Panc1 (cell line): ENCODE measurements at regions not wholly inside any gene's neighbourhood (a gene's known extent, or its start where the extent isn't known, plus 50 kb on each side); places are given as distances from the start of the nearest gene placed in this dataset.

ENCODE experiments used
- ATAC-seq: fragments of 200-7000 bp; cut with Tn5 transposase; 2 replicates; pipeline ENCODE4 v1.9.1; 2020; ENCODE audit warnings: mild to moderate bottlenecking, moderate library complexity
- BruUV-seq: library from RNA; stranded (reverse); fragments of 400-500 nt; replicated peaks from 2 replicates; lab custom pipeline; 2021; lab: Mats Ljungman, UMichigan
- CTCF ChIA-PET: fragments of 300-600 bp; sonication (Branson Sonifier 250); formaldehyde crosslinking; loops from one replicate; lab custom pipeline; 2022; ENCODE audit warnings: antibody characterized with exemption; lab: Charles Lee
- POLR2A ChIA-PET: fragments of 300-600 bp; sonication (Branson Sonifier 250); formaldehyde crosslinking; loops from one replicate; lab custom pipeline; 2022; ENCODE audit warnings: antibody characterized with exemption; lab: Charles Lee
- DNase-seq: peaks from one replicate; pipeline ENCODE4 v3.0.0-alpha.2; 2010; ENCODE audit warnings: low read depth, low spot score
- H3K27ac ChIP-seq: 2 replicates; pipeline ENCODE4 v1.5.1; 2011; ENCODE audit warnings: mild to moderate bottlenecking, low read length, inconsistent platforms
- H3K27me3 ChIP-seq: fragments of 200-500 bp; sonication (Bioruptor generic); 2 replicates; pipeline ENCODE4 v1.6.0; 2014; ENCODE audit warnings: low read length, inconsistent platforms; ENCODE audit not compliant: control insufficient read depth, insufficient read depth
- H3K36me3 ChIP-seq: fragments of 200-500 bp; sonication (Bioruptor generic); 2 replicates; pipeline ENCODE4 v1.5.1; 2014; ENCODE audit warnings: inconsistent platforms, mild to moderate bottlenecking, low read length, moderate library complexity; ENCODE audit not compliant: control insufficient read depth, insufficient read depth
- H3K4me1 ChIP-seq: 2 replicates; pipeline ENCODE4 v1.5.1; 2011; ENCODE audit warnings: inconsistent platforms, mild to moderate bottlenecking, low read length, moderate library complexity; ENCODE audit not compliant: control insufficient read depth, insufficient read depth
- H3K4me3 ChIP-seq, 2 experiments: 2 replicates each; pipeline ENCODE4 v1.5.1; 2011 to 2012; ENCODE audit warnings: low read depth in 2 of 2, low read length in 2 of 2, mild to moderate bottlenecking in 2 of 2, inconsistent platforms in 1 of 2, moderate library complexity in 1 of 2
- H3K9me3 ChIP-seq: fragments of 200-500 bp; sonication (Bioruptor generic); 2 replicates; pipeline ENCODE4 v1.5.1; 2014; ENCODE audit warnings: low read depth, mild to moderate bottlenecking, inconsistent platforms, low read length, moderate library complexity; ENCODE audit not compliant: control insufficient read depth, insufficient read depth
- POLR2AphosphoS5 ChIP-seq: IDR thresholded peaks from 2 replicates; pipeline ENCODE4 v1.6.1; 2012; ENCODE audit warnings: mild to moderate bottlenecking, low read depth, low read length, moderate library complexity
- SIN3A ChIP-seq: IDR thresholded peaks from 2 replicates; pipeline ENCODE4 v1.6.1; 2012; ENCODE audit warnings: low read depth, mild to moderate bottlenecking, low read length, moderate library complexity, borderline replicate concordance; ENCODE audit not compliant: insufficient read depth
- TCF7L2 ChIP-seq: IDR thresholded peaks from 2 replicates; pipeline ENCODE4 v1.6.1; 2011; ENCODE audit warnings: mild to moderate bottlenecking, low read depth, low read length, inconsistent platforms
- in situ Hi-C: cut with HindIII; loops from 2 replicates; pipeline ENCODE4 v1.10.0; 2016; ENCODE audit warnings: low sequenced_read_pairs, low pct_unique_long_range_greater_than_20kb
- intact Hi-C: fragments of 100-400 bp; cut with micrococcal nuclease; formaldehyde crosslinking; loops from one replicate; pipeline ENCODE4 v1.10.0; 2022; ENCODE audit not compliant: unreplicated experiment
- TF ChIP-seq, protein P1 (sequence below): fragments of 450-650 bp; IDR thresholded peaks from 2 replicates; pipeline ENCODE4 v1.5.1; 2017; ENCODE audit warnings: mild to moderate bottlenecking
- TF ChIP-seq, protein P2 (sequence below), 2 experiments: IDR thresholded peaks; 2 replicates each; pipeline ENCODE4 v1.6.1; 2011 to 2012; ENCODE audit warnings: low read depth in 2 of 2, control low read depth in 1 of 2, low read length in 1 of 2, mild to moderate bottlenecking in 1 of 2, moderate library complexity in 1 of 2; ENCODE audit not compliant: insufficient read depth in 1 of 2

DNA sequence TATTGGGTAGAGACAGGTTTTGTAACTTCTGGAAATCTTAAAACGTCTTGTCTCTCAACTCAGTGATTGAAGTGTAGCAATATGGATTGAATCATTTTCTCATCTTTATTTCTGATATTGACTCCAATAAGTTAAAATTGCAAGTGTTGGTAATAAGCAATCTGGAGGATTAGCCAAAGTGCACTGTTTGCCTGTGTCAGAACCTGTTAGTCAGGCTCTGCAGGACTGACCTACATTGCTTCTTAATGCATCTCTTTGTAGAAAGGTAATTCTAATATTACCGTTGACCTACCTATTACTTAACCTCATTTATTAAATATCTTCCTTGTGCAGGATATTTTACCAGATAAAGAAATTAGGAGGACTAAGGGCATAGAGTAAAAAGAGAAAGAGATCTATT, 484.0 kb upstream of the CITED2 start:
- ATAC-seq (no peak), DNase-seq (no peak)
- H3K27ac ChIP-seq: peak overlapping the region; percentile 0; the same call in 1 of the 2 replicates
- intact Hi-C loops: no loop called here
- peaks cover 6% of the 10 kb centered on the region; the same call in 1 of the 2 replicates for H3K4me1 ChIP-seq
- no peaks in the 10 kb centered on the region for H3K9me3 ChIP-seq
- in situ Hi-C loops: no loop called here
- ChIA-PET POLR2A (no interaction called here), CTCF (no interaction called here)
- BruUV-seq: no TSS peak
- H3K36me3 ChIP-seq: no peaks in the 10 kb centered on the region
- H3K4me3 ChIP-seq: no peak overlapping the region
- no peaks in the 10 kb centered on the region for H3K27me3 ChIP-seq
- TF ChIP-seq SIN3A (no peak), TCF7L2 (no peak), POLR2AphosphoS5 (no peak)
- TF ChIP-seq, protein P1, sequence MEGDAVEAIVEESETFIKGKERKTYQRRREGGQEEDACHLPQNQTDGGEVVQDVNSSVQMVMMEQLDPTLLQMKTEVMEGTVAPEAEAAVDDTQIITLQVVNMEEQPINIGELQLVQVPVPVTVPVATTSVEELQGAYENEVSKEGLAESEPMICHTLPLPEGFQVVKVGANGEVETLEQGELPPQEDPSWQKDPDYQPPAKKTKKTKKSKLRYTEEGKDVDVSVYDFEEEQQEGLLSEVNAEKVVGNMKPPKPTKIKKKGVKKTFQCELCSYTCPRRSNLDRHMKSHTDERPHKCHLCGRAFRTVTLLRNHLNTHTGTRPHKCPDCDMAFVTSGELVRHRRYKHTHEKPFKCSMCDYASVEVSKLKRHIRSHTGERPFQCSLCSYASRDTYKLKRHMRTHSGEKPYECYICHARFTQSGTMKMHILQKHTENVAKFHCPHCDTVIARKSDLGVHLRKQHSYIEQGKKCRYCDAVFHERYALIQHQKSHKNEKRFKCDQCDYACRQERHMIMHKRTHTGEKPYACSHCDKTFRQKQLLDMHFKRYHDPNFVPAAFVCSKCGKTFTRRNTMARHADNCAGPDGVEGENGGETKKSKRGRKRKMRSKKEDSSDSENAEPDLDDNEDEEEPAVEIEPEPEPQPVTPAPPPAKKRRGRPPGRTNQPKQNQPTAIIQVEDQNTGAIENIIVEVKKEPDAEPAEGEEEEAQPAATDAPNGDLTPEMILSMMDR: no peak
- TF ChIP-seq, protein P2, sequence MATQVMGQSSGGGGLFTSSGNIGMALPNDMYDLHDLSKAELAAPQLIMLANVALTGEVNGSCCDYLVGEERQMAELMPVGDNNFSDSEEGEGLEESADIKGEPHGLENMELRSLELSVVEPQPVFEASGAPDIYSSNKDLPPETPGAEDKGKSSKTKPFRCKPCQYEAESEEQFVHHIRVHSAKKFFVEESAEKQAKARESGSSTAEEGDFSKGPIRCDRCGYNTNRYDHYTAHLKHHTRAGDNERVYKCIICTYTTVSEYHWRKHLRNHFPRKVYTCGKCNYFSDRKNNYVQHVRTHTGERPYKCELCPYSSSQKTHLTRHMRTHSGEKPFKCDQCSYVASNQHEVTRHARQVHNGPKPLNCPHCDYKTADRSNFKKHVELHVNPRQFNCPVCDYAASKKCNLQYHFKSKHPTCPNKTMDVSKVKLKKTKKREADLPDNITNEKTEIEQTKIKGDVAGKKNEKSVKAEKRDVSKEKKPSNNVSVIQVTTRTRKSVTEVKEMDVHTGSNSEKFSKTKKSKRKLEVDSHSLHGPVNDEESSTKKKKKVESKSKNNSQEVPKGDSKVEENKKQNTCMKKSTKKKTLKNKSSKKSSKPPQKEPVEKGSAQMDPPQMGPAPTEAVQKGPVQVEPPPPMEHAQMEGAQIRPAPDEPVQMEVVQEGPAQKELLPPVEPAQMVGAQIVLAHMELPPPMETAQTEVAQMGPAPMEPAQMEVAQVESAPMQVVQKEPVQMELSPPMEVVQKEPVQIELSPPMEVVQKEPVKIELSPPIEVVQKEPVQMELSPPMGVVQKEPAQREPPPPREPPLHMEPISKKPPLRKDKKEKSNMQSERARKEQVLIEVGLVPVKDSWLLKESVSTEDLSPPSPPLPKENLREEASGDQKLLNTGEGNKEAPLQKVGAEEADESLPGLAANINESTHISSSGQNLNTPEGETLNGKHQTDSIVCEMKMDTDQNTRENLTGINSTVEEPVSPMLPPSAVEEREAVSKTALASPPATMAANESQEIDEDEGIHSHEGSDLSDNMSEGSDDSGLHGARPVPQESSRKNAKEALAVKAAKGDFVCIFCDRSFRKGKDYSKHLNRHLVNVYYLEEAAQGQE (IDR thresholded peaks at IDR 0.05; ENCODE audit: insufficient read depth in 1 of 2, low read depth in 2 of 2, low read length in 1 of 2): no peak

DNA sequence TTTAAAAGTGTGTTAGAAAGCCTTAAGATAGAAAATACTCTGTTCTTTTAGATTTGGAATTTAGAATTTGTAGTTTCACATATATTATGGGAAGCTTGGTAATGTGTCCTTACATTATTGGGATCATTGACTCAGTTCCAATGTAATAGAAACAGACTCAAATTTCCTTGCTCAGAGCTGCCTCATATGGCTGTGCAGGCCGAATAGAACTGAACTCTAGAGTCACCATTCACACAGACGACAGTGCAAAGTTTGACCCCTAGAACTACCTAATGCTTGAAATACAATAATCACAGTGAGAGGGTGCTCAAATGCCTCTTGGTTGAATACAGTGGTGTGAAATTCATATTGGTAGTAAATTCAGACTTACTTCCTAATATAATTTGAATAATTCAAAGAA, 482.7 kb upstream of the CITED2 start:
- H3K27me3 ChIP-seq: no peaks in the 10 kb centered on the region
- no peak for TF ChIP-seq TCF7L2
- TF ChIP-seq, protein P1: no peak
- no peak for TF ChIP-seq POLR2AphosphoS5
- no peak for TF ChIP-seq SIN3A
- TF ChIP-seq, protein P2 (IDR thresholded peaks at IDR 0.05; ENCODE audit: insufficient read depth in 1 of 2, low read depth in 2 of 2, low read length in 1 of 2): no peak
- no peaks in the 10 kb centered on the region for H3K36me3 ChIP-seq
- DNase-seq: no peak
- peaks cover 6% of the 10 kb centered on the region; the same call in 1 of the 2 replicates for H3K4me1 ChIP-seq
- no peak for ATAC-seq
- ChIA-PET CTCF (no interaction called here), POLR2A (no interaction called here)
- peak overlapping the region; percentile 63; the same call in 1 of the 2 replicates for H3K27ac ChIP-seq
- H3K9me3 ChIP-seq: no peaks in the 10 kb centered on the region
- no TSS peak for BruUV-seq
- H3K4me3 ChIP-seq: no peak overlapping the region
- in situ Hi-C loops (no loop called here), intact Hi-C loops (no loop called here)
